ENCODE measurements at regions not wholly inside any gene's neighbourhood (a gene's known extent, or its start where the extent isn't known, plus 50 kb on each side); places are given as distances from the start of the nearest gene placed in this dataset.

DNA sequence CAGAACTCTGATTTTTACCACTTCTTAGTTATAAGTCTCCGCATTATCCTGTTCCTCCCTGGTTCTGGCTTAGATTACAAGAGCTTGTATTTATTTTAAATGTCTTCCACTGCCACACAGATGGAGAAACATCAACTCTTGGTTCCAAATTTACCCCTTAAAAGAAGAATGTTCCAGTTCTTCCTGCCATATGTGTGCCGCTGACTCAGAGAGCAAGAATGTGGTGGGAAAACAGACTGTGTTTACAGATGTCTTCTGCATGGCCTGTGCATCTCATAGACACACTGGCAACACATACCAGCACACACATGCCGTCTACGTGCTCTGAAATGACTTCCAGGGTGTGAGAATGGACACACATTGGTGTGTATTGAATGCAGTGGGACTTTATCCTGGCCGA is 383.0 kb downstream of the LRIG3 start:
- TF ChIP-seq, protein P1, sequence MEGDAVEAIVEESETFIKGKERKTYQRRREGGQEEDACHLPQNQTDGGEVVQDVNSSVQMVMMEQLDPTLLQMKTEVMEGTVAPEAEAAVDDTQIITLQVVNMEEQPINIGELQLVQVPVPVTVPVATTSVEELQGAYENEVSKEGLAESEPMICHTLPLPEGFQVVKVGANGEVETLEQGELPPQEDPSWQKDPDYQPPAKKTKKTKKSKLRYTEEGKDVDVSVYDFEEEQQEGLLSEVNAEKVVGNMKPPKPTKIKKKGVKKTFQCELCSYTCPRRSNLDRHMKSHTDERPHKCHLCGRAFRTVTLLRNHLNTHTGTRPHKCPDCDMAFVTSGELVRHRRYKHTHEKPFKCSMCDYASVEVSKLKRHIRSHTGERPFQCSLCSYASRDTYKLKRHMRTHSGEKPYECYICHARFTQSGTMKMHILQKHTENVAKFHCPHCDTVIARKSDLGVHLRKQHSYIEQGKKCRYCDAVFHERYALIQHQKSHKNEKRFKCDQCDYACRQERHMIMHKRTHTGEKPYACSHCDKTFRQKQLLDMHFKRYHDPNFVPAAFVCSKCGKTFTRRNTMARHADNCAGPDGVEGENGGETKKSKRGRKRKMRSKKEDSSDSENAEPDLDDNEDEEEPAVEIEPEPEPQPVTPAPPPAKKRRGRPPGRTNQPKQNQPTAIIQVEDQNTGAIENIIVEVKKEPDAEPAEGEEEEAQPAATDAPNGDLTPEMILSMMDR (IDR thresholded peaks at IDR 0.05; ENCODE audit: low read depth, low read length): no peak
- no peak for TF ChIP-seq EZH2phosphoT487 (IDR thresholded peaks at IDR 0.05; ENCODE audit: low read depth)
